SK-N-SH (cell line): ENCODE measurements at regions not wholly inside any gene's neighbourhood (a gene's known extent, or its start where the extent isn't known, plus 50 kb on each side); places are given as distances from the start of the nearest gene placed in this dataset.
A peak's percentile ranks its signal among the peaks of the same experiment; 100 is the strongest.

ENCODE experiments used
- CTCF ChIA-PET: fragments of 300-600, 350-600 bp; formaldehyde crosslinking; extraction: SDS; loops from one replicate; lab custom pipeline; 2021; lab: Yijun Ruan, JAX
- POLR2A ChIA-PET: fragments of 350-600 bp; sonication (Branson Sonifier 250); formaldehyde crosslinking; extraction: SDS; loops from one replicate; lab custom pipeline; 2020; ENCODE audit warnings: antibody characterized with exemption, inconsistent platforms; lab: Yijun Ruan, JAX
- DNase-seq: peaks from one replicate; pipeline ENCODE4 v3.0.0; 2012
- H2AFZ ChIP-seq: fragments of 200-600 bp; sonication (generic); 2 replicates; pipeline ENCODE4 v1.8.1; 2016; ENCODE audit warnings: antibody characterized with exemption, mild to moderate bottlenecking, low read depth
- H3F3A ChIP-seq: fragments of 200-600 bp; sonication (generic); replicated peaks from 2 replicates; pipeline ENCODE3; 2016; ENCODE audit warnings: antibody characterized with exemption, mild to moderate bottlenecking; ENCODE audit not compliant: insufficient read depth
- H3K27ac ChIP-seq, 2 experiments: fragments of 200-500 bp in 1 of 2; fragments of 200-600 bp in 1 of 2; sonication (Bioruptor generic) in 1 of 2; sonication (generic), shearing (Covaris generic) in 1 of 2; 2 replicates each; pipeline versions ENCODE4 v1.5.1 to v1.6.1; 2014 to 2016; ENCODE audit warnings: low read depth in 2 of 2, inconsistent platforms in 1 of 2, low read length in 1 of 2, mild to moderate bottlenecking in 1 of 2, mixed read lengths in 1 of 2
- H3K27me3 ChIP-seq: fragments of 200-600 bp; sonication (generic), shearing (Covaris generic); 2 replicates; pipeline ENCODE4 v1.6.1; 2016; ENCODE audit warnings: mixed run types; ENCODE audit not compliant: insufficient read depth
- H3K36me3 ChIP-seq, 2 experiments: fragments of 200-500 bp in 1 of 2; fragments of 200-600 bp in 1 of 2; sonication (Bioruptor generic) in 1 of 2; sonication (generic) in 1 of 2; replicated peaks in 1 of 2; 2 replicates each; pipeline versions ENCODE3 to v1.5.1; 2014 to 2016; ENCODE audit warnings: low read length in 1 of 2, mild to moderate bottlenecking in 1 of 2; ENCODE audit not compliant: insufficient read depth in 2 of 2, control insufficient read depth in 1 of 2
- H3K4me1 ChIP-seq, 2 experiments: fragments of 200-500 bp in 1 of 2; fragments of 200-600 bp in 1 of 2; sonication (Bioruptor generic) in 1 of 2; sonication (generic), shearing (Covaris generic) in 1 of 2; 2 replicates each; pipeline versions ENCODE4 v1.5.1 to v1.6.1; 2014 to 2016; ENCODE audit warnings: low read depth in 1 of 2, low read length in 1 of 2, mixed run types in 1 of 2; ENCODE audit not compliant: insufficient read depth in 2 of 2, control insufficient read depth in 1 of 2
- H3K4me2 ChIP-seq: fragments of 200-600 bp; sonication (generic), shearing (Covaris generic); 2 replicates; pipeline ENCODE4 v1.6.1; 2017; ENCODE audit warnings: mixed run types
- H3K4me3 ChIP-seq, 2 experiments: fragments of 200-500 bp in 1 of 2; fragments of 200-600 bp in 1 of 2; sonication (Bioruptor generic) in 1 of 2; sonication (generic), shearing (Covaris generic) in 1 of 2; 2 replicates each; pipeline versions ENCODE4 v1.5.1 to v1.8.1; 2014 to 2016; ENCODE audit warnings: low read depth in 2 of 2, inconsistent platforms in 1 of 2, low read length in 1 of 2, mild to moderate bottlenecking in 1 of 2, mixed read lengths in 1 of 2, moderate library complexity in 1 of 2
- H3K79me2 ChIP-seq: fragments of 200-600 bp; sonication (generic); 2 replicates; pipeline ENCODE4 v1.8.1; 2017; ENCODE audit warnings: mild to moderate bottlenecking; ENCODE audit not compliant: insufficient read depth
- H3K9ac ChIP-seq: fragments of 200-600 bp; sonication (generic); 2 replicates; pipeline ENCODE4 v1.6.1; 2017; ENCODE audit warnings: mixed run types
- H3K9me2 ChIP-seq: fragments of 200-600 bp; sonication (generic); 2 replicates; pipeline ENCODE4 v1.6.1; 2017; ENCODE audit warnings: mixed run types
- H3K9me3 ChIP-seq: fragments of 200-600 bp; sonication (generic); 2 replicates; pipeline ENCODE4 v1.6.1; 2017; ENCODE audit warnings: mixed run types, mild to moderate bottlenecking, moderate library complexity
- H4K20me1 ChIP-seq: fragments of 200-600 bp; sonication (generic); 2 replicates; pipeline ENCODE4 v1.6.1; 2017; ENCODE audit warnings: mild to moderate bottlenecking, mixed run types; ENCODE audit not compliant: insufficient read depth
- EZH2phosphoT487 ChIP-seq: fragments of 200-600 bp; sonication (generic); IDR thresholded peaks from 2 replicates; pipeline ENCODE4 v1.6.1; 2017; ENCODE audit warnings: low read depth, mixed run types, mild to moderate bottlenecking, antibody characterized with exemption, moderate library complexity, borderline replicate concordance
- GABPA ChIP-seq: IDR thresholded peaks from 2 replicates; pipeline ENCODE4 v1.4.0; 2012; ENCODE audit warnings: low read depth, mild to moderate bottlenecking
- JUND ChIP-seq: IDR thresholded peaks from 2 replicates; pipeline ENCODE4 v1.4.0; 2012
- MEF2A ChIP-seq: IDR thresholded peaks from 2 replicates; pipeline ENCODE4 v1.4.0; 2012; ENCODE audit warnings: low read depth, borderline replicate concordance
- MXI1 ChIP-seq: IDR thresholded peaks from 2 replicates; pipeline ENCODE4 v1.6.1; 2012; ENCODE audit warnings: mild to moderate bottlenecking, low read depth, low read length, improper control_type of control experiment
- NFIC ChIP-seq: IDR thresholded peaks from 2 replicates; pipeline ENCODE4 v1.4.0; 2012; ENCODE audit warnings: borderline replicate concordance
- PBX3 ChIP-seq: IDR thresholded peaks from 2 replicates; pipeline ENCODE4; 2012
- POLR2AphosphoS5 ChIP-seq: IDR thresholded peaks from 2 replicates; pipeline ENCODE4 v1.6.1; 2012; ENCODE audit warnings: low read depth, low read length
- RFX5 ChIP-seq: IDR thresholded peaks from 2 replicates; pipeline ENCODE4 v1.6.1; 2012; ENCODE audit warnings: mild to moderate bottlenecking, improper control_type of control experiment, low read length
- RXRA ChIP-seq: IDR thresholded peaks from 2 replicates; pipeline ENCODE4 v1.4.0; 2012; ENCODE audit warnings: low read depth, mild to moderate bottlenecking, borderline replicate concordance
- SIN3A ChIP-seq: IDR thresholded peaks from 2 replicates; pipeline ENCODE4 v1.6.1; 2012; ENCODE audit warnings: low read depth, mild to moderate bottlenecking, low read length, moderate library complexity, borderline replicate concordance
- YY1 ChIP-seq: IDR thresholded peaks from 2 replicates; pipeline ENCODE4 v1.4.0; 2012; ENCODE audit warnings: low read depth, mild to moderate bottlenecking
- ZBTB33 ChIP-seq: IDR thresholded peaks from 2 replicates; pipeline ENCODE4 v1.4.0; 2012; ENCODE audit warnings: low read depth, borderline replicate concordance
- whole genome bisulfite sequencing: methylation state at CpG from one replicate; pipeline ENCODE4 v1.1.6; 2017; ENCODE audit warnings: low lambda C conversion rate; 5-methylcytosine and 5-hydroxymethylcytosine counted together
- TF ChIP-seq, protein P1 (sequence below): fragments of 200-600 bp; sonication (generic); IDR thresholded peaks from 2 replicates; pipeline ENCODE4 v1.6.1; 2017; ENCODE audit warnings: antibody characterized with exemption, mild to moderate bottlenecking, moderate library complexity
- TF ChIP-seq, protein P2 (sequence below): IDR thresholded peaks from 2 replicates; pipeline ENCODE4 v1.4.0; 2012; ENCODE audit warnings: low read depth
- TF ChIP-seq, protein P3 (sequence below): IDR thresholded peaks from 2 replicates; pipeline ENCODE4 v1.6.1; 2012; ENCODE audit warnings: mild to moderate bottlenecking, low read depth, low read length, moderate library complexity
- TF ChIP-seq, protein P4 (sequence below): fragments of 150-350 bp; IDR thresholded peaks from 2 replicates; pipeline ENCODE4 v1.6.1; 2017; ENCODE audit warnings: antibody characterized with exemption, low read length, low read depth, borderline replicate concordance

DNA sequence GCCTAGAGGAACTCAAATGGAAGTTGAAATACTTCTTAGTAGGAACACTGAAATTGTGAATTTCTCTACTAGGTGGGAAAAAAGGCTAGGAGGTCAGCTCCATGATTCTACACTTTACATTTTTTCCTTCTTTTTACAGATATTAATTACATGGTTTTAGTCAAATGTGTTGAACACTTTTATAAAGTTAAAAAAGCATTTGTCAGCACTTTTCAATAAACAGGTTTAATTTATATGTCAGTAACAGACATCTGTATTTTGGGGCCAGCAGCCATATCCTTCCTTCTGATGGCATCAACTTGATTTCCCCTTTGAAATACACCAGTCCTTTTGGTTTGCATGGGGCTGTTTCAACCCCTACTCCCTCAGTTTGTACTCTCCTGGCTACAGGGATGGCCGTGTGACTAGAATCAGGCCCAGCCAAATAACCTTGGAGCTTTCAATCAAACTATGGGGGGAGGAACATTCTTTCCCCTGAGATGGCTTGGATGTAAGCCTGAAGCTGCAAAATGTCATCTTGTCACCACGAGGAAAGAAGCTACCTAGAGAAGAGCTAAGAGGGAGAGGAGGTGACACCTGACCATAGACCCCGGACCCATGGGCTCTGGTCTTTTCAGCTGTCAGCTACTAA lies 171.0 kb upstream of the NEBL start:
- Histone ChIP-seq H3K9ac (no peak overlapping the region), H3K9me2 (no peaks in the 10 kb centered on the region), H3K27me3 (no peaks in the 10 kb centered on the region), H3K4me1 (peaks cover 9 to 31% of the 10 kb centered on the region in 2 experiments; a peak in 2 of 4 replicates), H3K79me2 (no peaks in the 10 kb centered on the region), H3F3A (no peaks in the 10 kb centered on the region), H3K36me3 (no peaks in the 10 kb centered on the region), H2AFZ (no peak overlapping the region), H3K27ac (peak overlapping the region in 1 of 2 experiments; percentile 48; a peak in 1 of 4 replicates), H3K4me3 (no peak overlapping the region), H3K9me3 (no peaks in the 10 kb centered on the region), H3K4me2 (no peak overlapping the region), H4K20me1 (no peaks in the 10 kb centered on the region)
- CTCF ChIA-PET = interaction anchor here (0.7 to 3.3 kb wide), 5 partner anchors 10 to 201 kb away, joined by 3 to 12 read pairs (median 3); no protein-coding TSS in a partner anchor
- 62% methylated on average over 3 of the region's 3 CpGs for WGBS
- POLR2A ChIA-PET = no interaction called here
- no peak for TF ChIP-seq GABPA
- TF ChIP-seq RXRA = no peak
- TF ChIP-seq MEF2A = no peak
- no peak for TF ChIP-seq JUND
- TF ChIP-seq SIN3A = no peak
- TF ChIP-seq, protein P1, sequence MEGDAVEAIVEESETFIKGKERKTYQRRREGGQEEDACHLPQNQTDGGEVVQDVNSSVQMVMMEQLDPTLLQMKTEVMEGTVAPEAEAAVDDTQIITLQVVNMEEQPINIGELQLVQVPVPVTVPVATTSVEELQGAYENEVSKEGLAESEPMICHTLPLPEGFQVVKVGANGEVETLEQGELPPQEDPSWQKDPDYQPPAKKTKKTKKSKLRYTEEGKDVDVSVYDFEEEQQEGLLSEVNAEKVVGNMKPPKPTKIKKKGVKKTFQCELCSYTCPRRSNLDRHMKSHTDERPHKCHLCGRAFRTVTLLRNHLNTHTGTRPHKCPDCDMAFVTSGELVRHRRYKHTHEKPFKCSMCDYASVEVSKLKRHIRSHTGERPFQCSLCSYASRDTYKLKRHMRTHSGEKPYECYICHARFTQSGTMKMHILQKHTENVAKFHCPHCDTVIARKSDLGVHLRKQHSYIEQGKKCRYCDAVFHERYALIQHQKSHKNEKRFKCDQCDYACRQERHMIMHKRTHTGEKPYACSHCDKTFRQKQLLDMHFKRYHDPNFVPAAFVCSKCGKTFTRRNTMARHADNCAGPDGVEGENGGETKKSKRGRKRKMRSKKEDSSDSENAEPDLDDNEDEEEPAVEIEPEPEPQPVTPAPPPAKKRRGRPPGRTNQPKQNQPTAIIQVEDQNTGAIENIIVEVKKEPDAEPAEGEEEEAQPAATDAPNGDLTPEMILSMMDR = no peak
- TF ChIP-seq, protein P2, sequence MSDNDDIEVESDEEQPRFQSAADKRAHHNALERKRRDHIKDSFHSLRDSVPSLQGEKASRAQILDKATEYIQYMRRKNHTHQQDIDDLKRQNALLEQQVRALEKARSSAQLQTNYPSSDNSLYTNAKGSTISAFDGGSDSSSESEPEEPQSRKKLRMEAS = no peak
- TF ChIP-seq, protein P3, sequence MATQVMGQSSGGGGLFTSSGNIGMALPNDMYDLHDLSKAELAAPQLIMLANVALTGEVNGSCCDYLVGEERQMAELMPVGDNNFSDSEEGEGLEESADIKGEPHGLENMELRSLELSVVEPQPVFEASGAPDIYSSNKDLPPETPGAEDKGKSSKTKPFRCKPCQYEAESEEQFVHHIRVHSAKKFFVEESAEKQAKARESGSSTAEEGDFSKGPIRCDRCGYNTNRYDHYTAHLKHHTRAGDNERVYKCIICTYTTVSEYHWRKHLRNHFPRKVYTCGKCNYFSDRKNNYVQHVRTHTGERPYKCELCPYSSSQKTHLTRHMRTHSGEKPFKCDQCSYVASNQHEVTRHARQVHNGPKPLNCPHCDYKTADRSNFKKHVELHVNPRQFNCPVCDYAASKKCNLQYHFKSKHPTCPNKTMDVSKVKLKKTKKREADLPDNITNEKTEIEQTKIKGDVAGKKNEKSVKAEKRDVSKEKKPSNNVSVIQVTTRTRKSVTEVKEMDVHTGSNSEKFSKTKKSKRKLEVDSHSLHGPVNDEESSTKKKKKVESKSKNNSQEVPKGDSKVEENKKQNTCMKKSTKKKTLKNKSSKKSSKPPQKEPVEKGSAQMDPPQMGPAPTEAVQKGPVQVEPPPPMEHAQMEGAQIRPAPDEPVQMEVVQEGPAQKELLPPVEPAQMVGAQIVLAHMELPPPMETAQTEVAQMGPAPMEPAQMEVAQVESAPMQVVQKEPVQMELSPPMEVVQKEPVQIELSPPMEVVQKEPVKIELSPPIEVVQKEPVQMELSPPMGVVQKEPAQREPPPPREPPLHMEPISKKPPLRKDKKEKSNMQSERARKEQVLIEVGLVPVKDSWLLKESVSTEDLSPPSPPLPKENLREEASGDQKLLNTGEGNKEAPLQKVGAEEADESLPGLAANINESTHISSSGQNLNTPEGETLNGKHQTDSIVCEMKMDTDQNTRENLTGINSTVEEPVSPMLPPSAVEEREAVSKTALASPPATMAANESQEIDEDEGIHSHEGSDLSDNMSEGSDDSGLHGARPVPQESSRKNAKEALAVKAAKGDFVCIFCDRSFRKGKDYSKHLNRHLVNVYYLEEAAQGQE = no peak
- TF ChIP-seq EZH2phosphoT487 = no peak
- no peak for TF ChIP-seq YY1
- no peak for TF ChIP-seq RFX5
- TF ChIP-seq, protein P4, sequence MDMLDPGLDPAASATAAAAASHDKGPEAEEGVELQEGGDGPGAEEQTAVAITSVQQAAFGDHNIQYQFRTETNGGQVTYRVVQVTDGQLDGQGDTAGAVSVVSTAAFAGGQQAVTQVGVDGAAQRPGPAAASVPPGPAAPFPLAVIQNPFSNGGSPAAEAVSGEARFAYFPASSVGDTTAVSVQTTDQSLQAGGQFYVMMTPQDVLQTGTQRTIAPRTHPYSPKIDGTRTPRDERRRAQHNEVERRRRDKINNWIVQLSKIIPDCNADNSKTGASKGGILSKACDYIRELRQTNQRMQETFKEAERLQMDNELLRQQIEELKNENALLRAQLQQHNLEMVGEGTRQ = no peak
- TF ChIP-seq ZBTB33 = no peak
- no peak for TF ChIP-seq POLR2AphosphoS5
- no peak for TF ChIP-seq NFIC
- TF ChIP-seq PBX3 = no peak
- TF ChIP-seq MXI1 = no peak
- DNase-seq = no peak
